LNCaP clone FGC (cell line): ENCODE measurements at regions not wholly inside any gene's neighbourhood (a gene's known extent, or its start where the extent isn't known, plus 50 kb on each side); places are given as distances from the start of the nearest gene placed in this dataset.

Experiments used
- DNase-seq: peaks from one replicate; pipeline ENCODE4 v3.0.0-alpha.2; 2011; ENCODE audit warnings: low read depth
- H3K4me3 ChIP-seq: 2 replicates; pipeline ENCODE4 v1.5.1; 2011; ENCODE audit warnings: mild to moderate bottlenecking, low read depth, low read length, control low read depth
- TF ChIP-seq, protein P1 (sequence below): IDR thresholded peaks from 2 replicates; pipeline ENCODE4 v1.5.1; 2012; ENCODE audit warnings: mild to moderate bottlenecking; ENCODE audit not compliant: control insufficient read depth, insufficient read depth; ENCODE audit errors: extremely low read depth

DNA sequence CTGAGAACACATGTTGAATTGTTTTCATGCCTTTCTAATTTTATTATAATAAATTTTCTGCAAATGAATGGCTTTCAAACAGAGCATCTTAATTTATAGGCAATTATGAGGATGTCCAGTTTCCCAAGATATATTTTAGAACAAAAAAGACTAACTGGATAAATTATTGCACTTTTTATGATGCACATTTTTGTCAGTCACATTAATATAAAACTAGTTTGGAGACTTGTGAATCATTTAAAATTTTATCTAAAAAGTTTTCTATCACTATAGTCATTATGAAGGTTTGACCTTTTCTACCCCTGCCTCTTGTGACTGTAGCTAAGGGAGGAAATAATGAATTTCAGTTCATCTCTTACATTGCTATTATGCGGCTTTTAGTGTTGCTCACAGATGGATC, 393.8 kb downstream of the TAF11L14 start:
- TF ChIP-seq, protein P1, sequence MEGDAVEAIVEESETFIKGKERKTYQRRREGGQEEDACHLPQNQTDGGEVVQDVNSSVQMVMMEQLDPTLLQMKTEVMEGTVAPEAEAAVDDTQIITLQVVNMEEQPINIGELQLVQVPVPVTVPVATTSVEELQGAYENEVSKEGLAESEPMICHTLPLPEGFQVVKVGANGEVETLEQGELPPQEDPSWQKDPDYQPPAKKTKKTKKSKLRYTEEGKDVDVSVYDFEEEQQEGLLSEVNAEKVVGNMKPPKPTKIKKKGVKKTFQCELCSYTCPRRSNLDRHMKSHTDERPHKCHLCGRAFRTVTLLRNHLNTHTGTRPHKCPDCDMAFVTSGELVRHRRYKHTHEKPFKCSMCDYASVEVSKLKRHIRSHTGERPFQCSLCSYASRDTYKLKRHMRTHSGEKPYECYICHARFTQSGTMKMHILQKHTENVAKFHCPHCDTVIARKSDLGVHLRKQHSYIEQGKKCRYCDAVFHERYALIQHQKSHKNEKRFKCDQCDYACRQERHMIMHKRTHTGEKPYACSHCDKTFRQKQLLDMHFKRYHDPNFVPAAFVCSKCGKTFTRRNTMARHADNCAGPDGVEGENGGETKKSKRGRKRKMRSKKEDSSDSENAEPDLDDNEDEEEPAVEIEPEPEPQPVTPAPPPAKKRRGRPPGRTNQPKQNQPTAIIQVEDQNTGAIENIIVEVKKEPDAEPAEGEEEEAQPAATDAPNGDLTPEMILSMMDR = no peak
- DNase-seq = no peak

DNA sequence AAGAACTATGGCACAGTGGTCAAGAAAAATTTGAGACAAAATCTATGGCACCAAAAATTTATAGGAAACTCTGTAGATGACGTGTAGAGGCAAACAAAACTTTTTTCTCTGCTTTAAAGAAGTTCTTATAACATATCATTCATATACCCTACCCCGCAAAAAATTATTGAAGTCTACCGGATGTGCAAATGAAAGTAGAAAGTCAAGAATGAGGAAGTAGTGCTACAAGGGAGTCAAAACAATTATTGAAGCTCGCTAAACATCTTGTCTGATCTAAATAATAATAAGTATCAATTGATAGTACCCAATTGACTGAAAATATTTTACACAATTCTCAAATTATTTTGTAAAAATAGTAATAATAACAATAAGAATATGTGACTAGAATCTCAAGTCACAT, 398.5 kb downstream of the TAF11L14 start:
- no peak overlapping the region for H3K4me3 ChIP-seq
- TF ChIP-seq, protein P1 = no peak
- no peak for DNase-seq

More for the DNA sequence above, 393.8 kb downstream of the TAF11L14 start:
- no peak overlapping the region for H3K4me3 ChIP-seq

DNA sequence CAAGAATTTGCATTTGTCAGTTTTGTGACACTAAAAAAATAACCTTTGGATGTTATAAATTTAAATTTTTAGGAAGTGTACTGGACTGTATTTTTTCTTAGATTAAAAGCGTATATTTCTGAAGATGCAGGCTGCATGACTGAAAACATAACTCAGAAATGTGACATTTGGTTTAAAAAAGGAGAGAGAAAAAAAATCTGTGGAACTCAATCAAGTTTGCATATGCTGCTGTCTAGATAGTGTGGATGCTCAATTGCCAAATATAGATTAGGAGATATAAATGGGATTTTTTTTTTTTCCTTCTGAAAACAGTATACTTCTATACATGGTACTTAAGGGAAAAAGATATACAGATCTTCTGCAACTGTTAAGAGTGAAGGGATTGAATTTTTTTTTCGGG, 402.3 kb downstream of the TAF11L14 start:
- no peak for DNase-seq

DNA sequence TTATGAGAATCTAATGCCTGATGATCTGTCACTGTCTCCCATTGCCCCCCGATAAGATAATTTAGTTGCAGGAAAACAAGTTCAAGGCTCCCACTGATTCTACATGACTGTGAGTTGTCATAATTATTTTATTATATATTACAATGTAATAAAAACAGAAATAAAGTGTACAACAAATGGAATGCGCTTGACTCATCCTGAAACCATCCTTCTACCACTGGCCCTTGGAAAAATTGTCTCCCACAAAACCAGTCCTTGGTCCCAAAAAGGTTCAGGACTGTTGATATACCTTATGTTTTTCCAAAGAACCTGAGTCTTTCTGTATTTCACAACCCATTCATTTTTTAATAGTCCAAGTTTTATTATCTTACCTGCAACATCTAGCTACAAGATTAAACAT, 403.5 kb downstream of the TAF11L14 start:
- DNase-seq = no peak
- no peak overlapping the region for H3K4me3 ChIP-seq
- TF ChIP-seq, protein P1 = no peak

More for the DNA sequence above, 402.3 kb downstream of the TAF11L14 start:
- no peak overlapping the region for H3K4me3 ChIP-seq
- TF ChIP-seq, protein P1 = no peak

DNA sequence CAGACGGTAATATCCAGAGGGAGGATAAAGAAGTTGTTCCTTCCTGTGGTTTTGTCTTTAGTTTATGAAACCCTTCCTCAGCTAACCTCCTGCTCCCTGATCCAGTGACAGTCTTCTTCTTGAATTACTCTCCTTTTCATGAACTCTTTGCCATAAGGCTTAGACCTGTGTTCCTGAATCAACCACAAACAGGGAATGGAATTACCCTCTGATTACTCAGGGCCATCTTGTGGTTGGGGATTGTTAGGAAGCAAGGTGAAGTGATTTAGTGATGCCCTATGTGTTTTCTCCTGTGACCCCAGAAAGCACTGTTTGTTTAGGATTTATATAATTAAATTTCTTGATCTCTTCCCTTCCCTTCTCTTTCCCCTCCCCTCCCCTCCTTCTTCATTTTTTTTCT, 409.1 kb downstream of the TAF11L14 start:
- TF ChIP-seq, protein P1 = no peak
- DNase-seq = no peak
- no peak overlapping the region for H3K4me3 ChIP-seq

DNA sequence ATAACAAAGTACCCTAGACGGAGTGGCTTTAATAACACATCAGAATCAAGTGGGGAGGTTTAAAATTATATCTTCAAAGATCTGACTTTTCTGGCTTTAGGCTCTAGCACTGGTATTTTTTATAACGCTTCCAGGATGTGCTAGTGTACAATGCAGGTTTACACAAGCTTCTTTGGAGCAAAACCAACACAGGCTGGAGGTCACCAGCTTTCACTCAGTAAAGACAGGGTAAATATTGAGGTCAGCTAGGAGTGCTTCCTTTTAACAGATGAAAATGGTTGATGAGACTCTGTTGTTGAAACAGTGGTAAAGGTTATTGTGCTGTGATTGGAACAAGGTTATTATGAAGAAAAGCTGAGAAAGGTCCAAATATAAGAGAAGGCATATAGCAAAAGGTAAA, 414.2 kb downstream of the TAF11L14 start:
- peak; percentile 56 for DNase-seq
- no peak overlapping the region for H3K4me3 ChIP-seq
- TF ChIP-seq, protein P1 = no peak

DNA sequence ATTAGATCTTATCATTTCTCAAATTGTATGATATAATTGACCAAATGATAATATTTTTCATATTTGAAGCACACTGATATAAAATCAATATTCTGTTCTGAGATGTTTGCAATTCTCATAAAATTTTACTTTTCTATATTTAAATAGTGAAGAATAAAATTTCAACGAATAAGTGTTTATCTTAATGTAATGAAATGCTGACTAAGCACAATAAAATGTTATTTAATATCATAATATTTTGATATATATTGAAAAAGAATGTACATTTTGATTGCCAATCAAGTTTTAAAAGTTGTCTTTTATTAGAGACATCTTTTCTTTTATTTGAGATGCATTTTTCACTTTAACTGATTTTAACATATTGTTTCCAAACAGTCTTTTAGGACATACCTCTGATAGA, 416.1 kb downstream of the TAF11L14 start:
- TF ChIP-seq, protein P1 = no peak
- H3K4me3 ChIP-seq = no peak overlapping the region
- DNase-seq = no peak
